SKM-1 treated with dmso at 0.1 percent for 144 hours (cell line): ENCODE measurements at regions not wholly inside any gene's neighbourhood (a gene's known extent, or its start where the extent isn't known, plus 50 kb on each side); places are given as distances from the start of the nearest gene placed in this dataset.
"Not testable (repeated sequence)": the region's sequence is repeated elsewhere in the genome, so short reads cannot be mapped to it uniquely, and the experiment has no call there.

ENCODE experiments used
- DNase-seq: peaks from one replicate; lab custom pipeline; 2025; ENCODE audit not compliant: unreplicated experiment; lab: John Stamatoyannopoulos, UW

- DNase-seq = no peak
Measured at GRCh38 chr12:65728455-65728847, 95.8 kb upstream of the HMGA2 start.

- DNase-seq = no peak
Measured at GRCh38 chr12:65728848-65729793, 95.2 kb upstream of the HMGA2 start.

- DNase-seq = no peak
Measured at GRCh38 chr12:65731771-65732170, 92.5 kb upstream of the HMGA2 start.

- not testable (repeated sequence) for DNase-seq
Measured at GRCh38 chr12:65733643-65734042, 90.6 kb upstream of the HMGA2 start.

DNA sequence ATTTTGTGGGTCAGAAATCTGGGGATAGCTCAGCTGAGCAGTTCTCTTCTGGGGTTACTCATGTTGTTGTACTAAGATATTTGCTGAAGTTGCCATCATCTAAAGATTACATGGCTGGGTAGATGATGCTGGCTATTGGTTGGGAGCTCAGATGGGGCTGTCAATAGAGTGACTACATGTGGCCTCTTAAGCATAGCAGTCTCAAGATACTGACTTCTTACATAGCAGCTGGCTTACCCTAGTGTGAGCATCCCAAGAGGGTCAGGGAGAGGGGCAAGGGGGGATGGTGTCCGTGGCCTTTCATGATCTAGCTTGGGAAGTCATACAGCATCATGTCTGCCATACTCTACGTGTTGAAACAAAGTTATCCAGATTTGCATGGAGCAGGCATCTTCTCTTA, 90.1 kb upstream of the HMGA2 start:
- no peak for DNase-seq

DNA sequence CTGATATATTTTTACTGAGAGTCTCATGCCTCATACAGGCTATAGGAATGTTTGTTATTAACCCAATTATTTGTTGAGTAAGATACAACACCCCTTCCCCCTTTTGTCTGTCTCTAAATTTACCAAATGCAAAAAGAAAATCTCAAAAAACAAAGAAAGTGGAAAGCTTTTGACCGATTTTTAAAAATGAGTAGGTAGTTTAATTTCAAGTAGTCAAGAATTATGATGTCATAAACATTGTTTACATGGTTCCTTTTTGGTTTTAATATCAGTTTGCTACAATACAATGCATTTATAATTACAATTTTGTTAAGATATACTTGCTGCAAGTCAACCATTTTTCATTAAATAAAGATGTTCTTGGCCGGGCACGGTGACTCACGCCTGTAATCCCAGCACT, 84.7 kb upstream of the HMGA2 start:
- DNase-seq = no peak

GRCh38 chr12:65740506-65740872, 83.8 kb upstream of the HMGA2 start:
- DNase-seq = no peak

DNA sequence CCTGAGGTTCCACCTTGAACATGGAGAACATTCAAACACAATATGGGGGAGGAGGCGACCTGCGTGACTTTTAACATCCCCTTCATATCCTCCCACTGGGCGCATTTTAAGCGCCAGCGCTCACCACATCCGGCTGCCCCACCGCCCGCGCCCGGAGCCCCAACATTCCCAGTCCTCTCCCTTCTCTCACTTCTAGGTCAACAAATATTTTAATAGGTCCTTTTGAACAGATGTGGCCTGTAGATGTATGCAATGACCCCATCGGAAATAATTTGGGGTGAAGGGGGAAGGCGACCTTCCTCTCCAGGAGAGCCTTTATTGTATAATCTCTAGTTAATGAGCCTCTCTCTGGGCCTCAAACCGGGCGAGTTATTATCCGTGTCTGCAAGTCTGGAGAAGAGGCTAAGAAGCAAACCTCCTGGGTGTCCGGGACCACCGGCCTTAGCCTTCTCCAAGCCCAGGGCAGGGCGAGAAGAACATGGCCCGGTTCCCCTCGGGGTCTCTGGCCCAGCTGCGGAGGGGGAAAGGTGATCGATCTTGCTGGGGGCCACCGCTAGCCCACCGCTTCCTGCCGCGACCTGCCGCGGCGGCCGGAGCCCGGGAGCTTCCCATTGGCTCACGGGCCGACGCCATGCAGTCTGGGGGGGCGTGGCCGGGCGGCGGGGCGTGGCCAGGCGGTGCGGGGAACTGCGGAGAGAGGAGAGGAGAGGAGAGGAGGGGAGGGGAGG, 83.2 kb upstream of the HMGA2 start:
- peak; percentile 11 for DNase-seq

DNA sequence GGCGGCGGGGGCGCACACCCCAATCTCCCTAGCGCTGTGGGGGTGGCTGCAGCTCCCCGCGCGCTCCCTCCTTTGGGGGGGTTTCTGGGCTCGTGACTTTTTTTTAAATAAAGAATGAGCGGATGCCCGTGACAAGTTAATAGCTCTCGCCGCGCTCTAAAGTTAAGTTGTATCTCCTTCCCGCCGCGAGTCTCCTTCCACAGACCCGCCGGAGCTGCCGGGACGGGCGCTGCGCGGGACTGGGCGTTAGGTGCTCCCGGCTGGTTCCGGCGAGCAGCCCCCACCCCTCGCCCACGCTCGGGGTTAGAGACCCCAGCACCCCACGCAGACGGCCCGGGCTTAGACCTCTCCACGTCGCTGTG, 82.6 kb upstream of the HMGA2 start:
- DNase-seq = peak; percentile 2

DNA sequence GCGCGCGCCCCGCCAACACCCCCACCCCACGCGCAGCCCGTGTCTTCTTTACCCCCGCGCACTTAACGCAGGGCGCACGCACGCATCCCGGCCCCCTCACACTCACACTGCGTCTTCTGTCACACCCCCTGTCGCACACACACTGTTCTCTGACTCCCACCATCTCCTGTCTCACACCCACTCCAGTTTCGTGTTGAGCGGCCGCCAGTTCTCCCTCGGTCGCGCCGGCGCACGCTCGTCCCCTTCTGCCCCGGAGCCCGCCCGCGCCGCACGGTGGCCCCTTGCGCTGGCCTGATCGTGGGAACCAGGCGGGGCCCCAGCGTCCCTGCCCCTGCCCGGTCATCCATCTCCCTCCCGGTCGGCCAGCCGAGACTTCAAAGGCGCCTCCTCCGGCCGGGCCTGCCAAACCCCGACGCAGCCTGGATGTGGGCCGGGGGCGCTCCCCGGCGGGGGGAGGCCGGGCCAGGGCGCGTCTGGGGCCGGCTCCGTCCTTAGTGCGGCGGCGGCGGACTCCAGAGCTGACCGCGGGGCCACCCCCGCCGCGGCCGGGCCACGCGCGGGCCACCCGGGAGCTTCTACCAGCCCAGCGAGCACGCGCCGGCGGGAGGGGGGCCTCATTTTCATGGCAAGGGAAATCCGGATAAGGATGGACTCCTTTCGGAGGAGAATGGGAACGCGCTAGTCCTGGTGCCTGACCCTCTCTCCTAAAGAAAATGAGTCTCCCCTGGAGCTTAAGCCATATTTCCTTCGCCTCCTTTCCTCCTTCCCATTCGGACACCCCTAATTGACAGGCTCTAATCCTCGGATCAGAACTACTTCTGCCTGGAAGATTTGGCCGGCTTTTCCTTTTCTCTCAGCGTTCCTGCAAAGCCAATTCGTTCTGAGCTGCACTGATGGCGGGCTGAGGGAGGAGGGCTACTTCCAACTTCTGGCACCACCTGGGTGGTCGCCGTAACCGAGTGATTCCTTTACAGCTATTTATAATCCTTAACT, 82.0 kb upstream of the HMGA2 start:
- DNase-seq = no peak

DNA sequence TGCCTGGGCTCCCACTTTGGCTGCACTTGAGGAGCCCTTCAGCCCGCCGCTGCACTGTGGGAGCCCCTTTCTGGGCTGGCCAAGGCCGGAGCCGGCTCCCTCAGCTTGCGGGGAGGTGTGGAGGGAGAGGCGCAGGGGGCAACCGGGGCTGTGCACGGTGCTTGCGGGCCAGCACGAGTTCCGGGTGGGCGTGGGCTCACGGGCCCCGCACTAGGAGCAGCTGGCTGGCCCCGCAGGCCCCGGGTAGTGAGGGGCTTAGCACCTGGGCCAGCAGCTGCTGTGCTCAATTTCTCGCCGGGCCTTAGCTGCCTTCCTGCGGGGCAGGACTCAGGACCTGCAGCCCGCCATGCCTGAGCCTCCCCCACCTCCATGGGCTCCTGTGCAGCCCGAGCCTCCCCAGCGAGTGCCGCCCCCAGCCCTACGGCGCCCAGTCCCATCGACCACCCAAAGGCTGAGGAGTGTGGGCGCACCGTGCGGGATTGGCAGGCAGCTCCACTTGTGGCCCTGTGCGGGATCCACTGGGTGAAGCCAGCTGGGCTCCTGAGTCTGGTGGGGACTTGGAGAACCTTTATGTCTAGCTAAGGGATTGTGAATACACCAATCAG, 79.9 kb upstream of the HMGA2 start:
- not testable (repeated sequence) for DNase-seq

DNA sequence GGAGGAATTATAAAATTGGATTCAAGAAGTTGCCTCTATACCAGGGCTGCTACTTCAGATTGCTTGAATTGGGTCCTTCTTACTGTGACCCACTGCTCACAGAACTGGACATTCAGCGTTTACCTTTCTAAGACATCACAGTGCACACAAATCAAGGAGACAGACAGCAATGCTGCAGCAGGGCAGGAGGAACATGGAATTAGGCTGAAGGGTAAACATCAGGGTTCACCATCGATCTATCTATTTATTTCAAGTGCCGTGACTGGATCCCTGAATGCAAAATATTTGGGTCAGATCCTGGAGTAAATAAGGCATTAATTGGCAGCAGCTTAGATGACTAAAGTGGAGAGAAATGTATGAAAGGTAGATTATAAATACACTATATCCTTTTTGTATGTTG, 76.9 kb upstream of the HMGA2 start:
- no peak for DNase-seq

- no peak for DNase-seq
Measured at GRCh38 chr12:65748332-65748731, 76.0 kb upstream of the HMGA2 start.

DNA sequence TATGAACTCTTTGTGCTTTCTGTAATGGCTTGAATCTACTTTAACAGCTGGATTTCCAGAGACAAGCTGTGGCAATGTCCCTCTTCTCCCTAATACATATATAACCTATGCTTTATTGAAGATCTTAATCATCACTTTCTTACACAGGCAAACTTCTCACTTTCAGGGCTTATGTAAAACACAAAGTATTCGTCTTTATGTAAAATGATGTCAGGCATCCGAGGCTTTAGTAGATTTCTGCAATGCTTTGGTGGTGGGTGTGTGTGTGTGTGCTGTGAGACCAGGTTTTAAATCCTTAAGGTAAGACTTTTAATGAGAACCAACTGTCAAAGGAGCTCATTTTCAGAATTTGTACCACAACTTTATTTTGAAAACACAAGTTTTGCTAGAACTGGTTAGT, 70.0 kb upstream of the HMGA2 start:
- DNase-seq = no peak

DNA sequence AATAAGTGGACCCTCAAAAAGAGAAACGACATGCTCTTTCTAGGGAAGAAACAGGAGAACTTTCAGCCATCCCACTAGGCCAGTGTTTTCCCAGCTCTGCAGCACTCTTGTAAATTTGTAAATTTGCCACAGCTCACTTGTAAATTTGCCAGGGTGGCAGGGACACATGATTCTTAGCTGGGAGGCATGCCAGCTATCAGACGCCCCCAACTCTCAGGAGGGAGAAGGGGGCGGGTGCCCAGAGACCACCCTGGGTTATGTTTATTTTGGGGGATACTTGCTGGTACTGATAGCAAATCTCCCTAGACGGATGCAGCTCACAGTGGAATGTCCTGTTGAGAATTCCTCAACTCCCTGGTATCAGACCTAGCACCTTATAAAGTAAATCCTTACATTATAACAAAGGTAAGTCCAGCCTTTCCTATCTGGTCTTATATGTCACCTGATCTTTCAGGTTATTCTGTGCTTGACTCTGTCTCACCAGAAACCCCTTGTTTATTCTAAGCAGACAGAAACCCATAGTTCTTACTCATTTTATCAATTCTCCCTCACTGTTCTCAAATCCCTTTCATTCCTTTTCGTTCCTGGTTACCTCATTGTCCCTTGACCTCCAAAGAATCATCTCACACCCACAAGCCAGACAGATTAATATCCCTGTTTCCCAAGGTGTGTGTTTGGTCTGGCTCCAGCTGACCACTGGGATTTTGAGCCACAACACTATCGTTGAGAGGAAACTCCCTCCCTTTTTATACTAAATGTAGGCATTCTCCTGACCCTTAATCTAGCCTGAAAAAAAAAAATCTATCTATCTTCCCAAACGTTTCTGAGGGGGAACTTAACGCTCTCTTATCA, 69.3 kb upstream of the HMGA2 start:
- no peak for DNase-seq

GRCh38 chr12:65755596-65755978, 68.7 kb upstream of the HMGA2 start:
- DNase-seq = no peak

GRCh38 chr12:65756267-65756666, 68.0 kb upstream of the HMGA2 start:
- DNase-seq = no peak

DNA sequence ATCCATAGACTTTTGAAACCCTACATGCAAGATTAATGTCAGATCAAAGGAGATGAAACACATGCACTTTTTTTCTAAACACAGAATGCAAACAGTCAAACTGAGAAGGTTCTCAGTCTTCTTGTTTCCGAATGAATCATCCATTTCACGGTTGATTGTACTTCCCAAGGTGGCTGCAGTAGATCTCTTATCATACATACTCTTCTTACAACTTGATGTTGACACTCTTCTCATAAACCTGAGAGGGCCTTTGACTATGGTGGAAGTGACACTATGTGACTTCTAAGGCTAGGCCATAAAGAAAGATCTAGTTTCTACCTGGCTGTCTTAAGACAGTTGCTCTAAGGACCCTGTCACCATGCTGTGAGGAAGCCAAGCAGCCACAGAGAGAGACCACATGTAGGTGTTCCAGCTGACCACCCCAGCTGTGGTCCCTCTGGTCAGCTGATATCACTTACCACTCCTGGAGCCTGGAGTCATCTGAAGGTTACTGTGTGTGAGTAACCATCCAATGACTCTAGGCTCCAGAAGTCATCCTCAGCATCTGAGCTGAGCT, 67.2 kb upstream of the HMGA2 start:
- no peak for DNase-seq

DNA sequence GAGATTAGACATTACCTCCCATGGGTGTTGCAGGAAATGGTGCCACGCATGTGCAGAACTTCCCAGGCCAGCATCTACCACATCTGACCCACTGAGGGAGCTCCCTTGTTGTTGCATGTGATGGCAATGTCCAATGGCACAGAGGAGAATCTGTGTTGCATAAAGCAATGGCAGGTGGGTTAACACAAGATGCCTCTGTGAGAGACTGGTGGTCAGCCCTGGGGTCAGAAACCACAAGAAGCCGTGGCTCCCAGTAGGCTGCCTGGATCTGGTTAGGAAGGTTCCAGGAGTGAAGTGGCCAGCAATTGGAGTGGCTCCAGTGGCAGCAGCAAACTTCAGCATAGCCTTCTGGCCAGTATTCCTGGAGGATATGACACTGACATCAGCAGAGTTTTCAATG, 65.9 kb upstream of the HMGA2 start:
- no peak for DNase-seq

DNA sequence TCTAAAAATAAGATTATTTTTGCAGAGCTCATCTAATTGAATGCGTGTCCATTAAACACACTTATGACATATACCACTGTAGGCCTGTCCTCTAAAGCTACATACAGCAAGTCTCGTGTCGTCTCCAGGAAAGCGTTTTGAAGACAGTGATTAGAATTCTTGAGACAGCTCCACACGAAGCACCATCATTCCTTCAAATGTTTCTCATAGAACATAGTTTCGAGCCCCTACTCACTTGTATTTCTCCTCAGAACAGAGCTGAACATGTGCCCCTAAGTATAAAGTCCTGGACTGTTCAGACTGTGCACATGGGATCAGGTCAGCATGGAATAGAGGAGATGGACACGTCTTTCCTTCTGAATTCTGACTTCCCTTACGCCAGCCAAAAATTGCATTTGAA, 64.5 kb upstream of the HMGA2 start:
- DNase-seq = no peak
